Islet of Langerhans (tissue), 1 donor: ENCODE measurements at regions not wholly inside any gene's neighbourhood (a gene's known extent, or its start where the extent isn't known, plus 50 kb on each side); places are given as distances from the start of the nearest gene placed in this dataset.
"Not testable (repeated sequence)": the region's sequence is repeated elsewhere in the genome, so short reads cannot be mapped to it uniquely, and the experiment has no call there.

Source experiments
- FAIRE-seq: peaks from one replicate; lab custom pipeline; 2011; peaks lifted over from hg19 to GRCh38; lab: Jason Lieb, UNC

DNA sequence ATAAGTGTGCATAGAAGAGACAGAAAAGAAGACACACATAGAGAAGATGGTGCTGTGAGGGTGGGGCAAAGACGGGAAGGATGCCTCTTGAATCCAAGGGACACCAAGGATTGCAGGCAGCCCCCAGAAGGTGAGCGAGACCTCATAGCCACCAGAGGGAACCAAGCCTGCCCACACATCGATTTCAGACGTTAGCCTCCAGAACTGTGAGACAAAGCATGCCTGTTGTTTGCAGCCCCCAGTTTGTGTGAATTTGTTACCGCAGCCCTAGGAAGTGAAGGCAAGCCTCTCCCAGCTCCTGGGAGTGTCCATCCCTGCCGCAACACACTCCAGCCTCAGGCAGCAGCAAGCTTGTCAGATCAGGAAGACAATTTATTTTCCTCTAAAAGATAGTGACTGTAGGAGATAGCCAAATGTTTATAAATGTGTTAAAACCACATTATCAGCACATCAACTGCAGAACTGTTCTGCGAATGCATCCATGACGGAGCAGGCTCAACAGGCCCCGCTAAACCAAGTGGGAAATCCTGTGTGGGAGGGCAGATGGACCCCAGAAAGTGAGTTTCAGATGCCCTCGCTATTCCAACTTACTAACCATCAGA, 543.3 kb downstream of the MATN1 start:
- FAIRE-seq = no peak

DNA sequence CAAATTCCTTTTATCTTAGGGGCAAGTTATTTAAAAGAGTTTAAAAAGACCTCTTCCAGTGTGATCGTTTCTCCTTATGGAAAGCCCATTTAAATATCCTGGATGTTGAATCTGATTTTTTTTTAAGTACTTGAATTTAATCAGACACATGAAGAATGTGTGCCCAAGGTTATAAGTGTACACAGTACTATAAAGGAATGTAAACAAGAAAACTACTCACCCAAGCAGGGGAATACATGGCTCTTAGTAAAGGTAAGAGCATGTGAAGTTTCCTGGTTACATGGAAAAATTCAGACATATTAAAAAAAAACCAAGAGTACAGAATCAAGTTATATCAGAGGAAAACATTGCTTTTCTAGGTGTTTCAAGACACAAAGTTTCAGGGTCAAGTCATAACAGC, 546.9 kb downstream of the MATN1 start:
- FAIRE-seq = no peak

DNA sequence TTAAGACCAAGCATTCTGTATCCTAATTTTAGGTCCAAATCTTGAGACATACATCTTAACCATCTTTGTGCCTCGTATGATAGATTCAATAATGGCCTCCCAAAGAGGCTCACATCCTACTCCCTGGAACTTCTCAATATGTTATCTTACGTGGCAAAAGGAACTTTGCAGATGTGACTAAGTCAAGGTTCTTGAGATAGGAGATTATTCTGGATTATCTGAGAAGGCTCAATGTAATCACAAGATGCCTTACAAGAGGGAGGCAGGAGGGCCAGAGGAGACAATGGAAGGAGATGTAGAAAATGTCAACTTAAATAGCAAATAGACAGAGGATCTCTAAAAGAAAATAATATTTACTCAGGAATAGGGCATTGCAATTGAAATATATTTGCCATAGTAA, 548.9 kb downstream of the MATN1 start:
- no peak for FAIRE-seq

DNA sequence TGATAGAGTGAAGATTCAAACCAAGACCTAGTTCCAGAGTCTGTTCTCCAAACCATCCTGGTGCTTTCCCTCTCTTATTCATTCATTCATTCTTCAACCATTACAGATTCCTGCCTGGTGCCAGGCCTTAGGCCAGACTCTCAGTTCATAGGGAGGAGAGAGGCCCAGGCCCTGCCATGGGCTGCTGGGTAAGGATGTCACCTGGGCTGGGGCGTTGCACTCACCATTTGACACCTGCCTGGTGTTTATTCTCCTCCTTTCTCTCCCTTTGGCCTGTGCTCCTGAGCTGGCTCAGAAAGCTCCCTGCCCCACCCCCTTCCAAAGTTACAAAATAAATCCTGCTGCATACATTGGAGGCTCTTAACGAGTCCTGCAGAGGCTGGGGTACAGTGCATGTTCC, 549.8 kb downstream of the MATN1 start:
- no peak for FAIRE-seq

DNA sequence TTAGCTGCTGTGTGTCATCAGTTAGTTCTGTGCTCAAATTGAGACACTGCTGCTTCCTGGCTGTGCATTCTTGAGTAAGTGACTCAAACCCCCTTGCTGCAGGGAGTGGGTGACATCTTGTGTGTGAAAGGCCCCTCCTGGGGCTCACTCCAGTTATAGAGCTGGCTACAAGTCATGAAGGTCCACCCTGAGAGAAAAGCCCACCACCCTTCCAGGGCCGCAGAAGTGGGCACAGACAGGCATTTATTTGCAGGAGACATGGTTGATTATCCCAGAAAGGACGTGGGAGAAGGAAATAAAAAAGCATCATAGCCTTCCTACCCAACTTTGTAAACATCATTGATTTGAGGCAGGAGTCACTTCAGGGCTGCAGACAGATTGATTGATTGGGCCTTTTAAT, 550.6 kb downstream of the MATN1 start:
- FAIRE-seq = no peak

DNA sequence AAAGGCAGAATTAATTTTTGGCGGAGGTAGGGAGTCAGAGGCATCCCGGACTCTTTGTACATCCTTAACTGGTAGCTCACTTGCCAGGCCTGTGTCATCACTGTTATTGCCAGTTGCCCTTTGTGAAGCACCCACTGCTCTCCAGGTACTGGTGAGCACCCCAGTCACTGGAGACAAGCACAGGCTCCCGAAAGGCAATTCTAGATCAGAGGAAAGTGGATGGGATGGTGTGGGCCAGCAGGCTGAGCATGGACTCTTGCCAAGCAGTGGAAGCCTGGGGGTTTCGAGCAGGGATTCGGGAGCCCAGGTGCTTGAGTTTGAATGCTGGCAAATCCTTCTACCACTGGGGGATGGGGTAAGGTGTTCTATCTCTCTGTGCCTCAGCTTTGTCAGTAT, 551.1 kb downstream of the MATN1 start:
- FAIRE-seq = no peak

DNA sequence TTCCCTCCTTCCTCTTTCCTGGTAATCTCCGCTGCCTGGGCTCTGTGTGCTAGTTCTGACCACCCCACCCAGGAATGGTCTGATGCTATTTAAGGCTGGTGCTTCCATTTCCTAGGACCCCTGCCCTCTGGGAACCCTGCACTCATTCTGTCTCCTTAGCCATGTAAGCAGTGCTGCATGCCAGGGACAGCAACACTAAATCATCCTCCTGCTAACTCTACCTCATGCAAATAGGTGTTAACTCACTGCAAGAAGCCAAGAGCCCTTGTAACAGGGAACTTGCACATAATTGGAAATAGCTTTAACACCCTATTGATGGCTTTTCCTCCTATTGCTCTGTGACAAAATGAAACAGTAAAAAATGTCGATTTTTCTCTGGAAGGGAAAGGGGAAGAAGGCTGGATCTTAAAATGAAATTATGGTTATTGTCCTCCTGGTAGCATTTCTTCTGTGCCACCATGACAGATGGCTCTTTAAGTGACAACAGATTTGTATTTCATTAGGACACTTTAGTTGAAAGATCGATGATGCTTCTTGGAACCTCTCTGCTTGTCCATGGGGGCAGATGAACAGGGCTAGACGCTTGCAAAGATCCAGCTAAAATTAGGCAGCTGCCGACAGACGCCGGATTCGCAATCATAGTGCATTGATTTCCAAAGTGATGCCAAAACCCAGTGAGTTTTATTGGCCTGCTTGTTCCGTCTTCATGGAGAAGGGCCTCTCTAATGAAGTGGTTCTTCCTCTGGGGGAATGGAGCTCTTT, 551.7 kb downstream of the MATN1 start:
- no peak for FAIRE-seq

DNA sequence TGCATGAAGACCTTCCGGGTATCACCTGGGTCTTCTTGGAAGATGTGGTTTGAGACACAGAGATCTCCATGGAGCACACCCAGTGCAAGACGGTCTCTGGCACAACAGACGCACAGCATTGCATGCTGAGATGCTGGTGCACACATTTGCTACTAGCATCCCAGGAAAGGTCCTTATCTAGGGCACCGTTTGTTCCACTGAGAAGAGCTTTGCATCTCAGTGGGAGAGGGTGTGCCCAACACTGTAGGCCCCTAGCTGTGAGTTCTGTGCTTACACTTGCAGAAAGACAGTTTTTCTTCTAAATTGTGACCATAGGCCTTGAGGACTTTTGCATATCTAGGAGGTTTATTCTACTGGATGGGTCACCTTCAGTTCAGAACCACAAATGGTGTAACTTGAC, 554.1 kb downstream of the MATN1 start:
- FAIRE-seq = no peak

DNA sequence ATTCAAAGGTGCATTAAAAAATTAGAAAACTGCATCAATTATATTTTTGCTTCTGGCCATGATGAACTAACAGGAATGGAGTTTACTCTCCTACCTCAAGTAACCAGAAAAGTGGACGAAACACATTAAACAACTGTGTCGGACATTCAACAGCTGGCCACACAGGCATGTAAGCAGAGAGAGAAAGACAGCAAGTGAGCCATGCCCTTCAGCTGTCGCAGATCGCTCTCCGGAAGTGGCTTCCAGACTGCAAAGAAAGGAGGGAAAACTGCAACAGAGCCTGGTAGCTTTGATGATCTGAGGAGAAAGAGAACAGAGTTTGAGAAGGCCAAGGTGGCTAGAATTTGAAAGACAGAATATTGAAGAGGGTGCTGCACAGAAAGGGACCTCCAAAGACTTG, 557.2 kb downstream of the MATN1 start:
- no peak for FAIRE-seq

DNA sequence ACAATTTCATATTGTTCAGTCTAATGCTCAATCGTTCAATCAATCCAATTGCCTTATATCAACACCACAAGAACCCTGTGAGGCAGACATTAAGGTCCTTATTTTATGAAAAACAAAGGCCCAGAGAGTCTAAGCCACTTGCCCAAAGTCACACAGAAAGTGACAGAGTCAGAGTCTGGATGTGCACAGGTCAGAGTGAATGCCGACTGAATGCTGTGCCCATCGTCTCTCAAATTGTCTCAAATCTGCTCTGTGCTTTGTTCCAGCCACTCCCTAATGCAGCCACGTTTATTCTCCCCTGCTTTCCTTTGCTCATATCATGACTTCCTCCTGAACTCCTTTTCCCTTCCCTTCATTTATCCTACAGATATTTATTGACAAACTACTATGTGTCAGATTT, 558.3 kb downstream of the MATN1 start:
- FAIRE-seq = no peak

DNA sequence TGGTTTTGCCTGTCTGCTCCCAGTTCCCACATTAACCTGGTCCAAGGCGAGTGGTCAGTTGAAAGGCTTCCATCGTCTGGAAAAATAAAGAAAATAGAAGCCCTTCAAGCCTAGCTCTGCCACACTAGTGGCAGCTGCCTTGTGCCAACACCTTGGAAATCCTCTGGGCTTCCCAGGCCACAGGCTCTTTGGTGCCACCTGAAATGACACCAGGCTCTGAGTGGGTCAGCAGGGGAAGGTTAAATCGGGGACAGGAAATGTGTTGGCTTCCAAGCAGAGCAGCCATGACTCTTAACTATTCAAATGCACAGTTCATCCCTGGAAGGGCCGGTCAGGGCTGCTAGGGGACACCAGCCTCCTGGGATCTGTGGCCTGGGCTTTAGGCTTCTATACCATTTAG, 558.7 kb downstream of the MATN1 start:
- no peak for FAIRE-seq

DNA sequence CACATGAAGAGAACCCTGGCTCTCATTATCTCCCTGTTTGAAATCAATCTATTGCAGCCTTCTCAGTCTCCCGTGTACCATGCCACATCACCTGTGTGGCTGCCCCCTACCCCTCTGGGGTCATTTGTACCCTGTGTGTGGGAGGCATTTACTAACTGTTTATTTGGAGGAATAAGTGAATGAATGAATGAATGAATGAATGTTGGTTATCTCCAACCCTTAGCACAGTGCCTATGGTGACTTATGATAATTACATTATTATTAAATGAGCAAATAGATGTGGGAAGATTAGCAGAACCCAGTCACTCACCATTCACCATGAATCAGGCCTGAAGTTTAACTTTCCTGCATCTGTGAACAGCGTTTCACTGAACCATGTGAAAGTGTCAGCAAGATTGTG, 560.8 kb downstream of the MATN1 start:
- no peak for FAIRE-seq

DNA sequence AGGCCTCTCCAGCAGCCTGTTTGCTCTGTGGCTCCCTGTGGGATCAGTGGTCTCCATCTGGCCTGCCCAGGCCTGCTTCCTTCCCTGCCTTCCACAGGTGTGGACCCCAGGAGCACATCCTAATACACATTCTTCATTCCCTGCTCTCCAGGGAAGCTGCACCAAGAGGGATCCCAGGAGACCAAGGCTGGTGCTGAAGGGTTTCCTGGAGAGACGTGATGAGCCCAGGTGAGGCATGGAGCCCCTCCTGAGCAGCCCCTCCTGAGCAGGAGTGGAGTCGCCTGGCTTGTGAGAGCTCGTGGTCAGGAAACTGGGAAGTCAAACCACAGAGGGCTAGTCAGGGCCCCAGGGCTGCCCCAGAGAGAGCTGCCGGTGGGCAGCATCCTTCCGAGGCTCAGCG, 561.4 kb downstream of the MATN1 start:
- no peak for FAIRE-seq

DNA sequence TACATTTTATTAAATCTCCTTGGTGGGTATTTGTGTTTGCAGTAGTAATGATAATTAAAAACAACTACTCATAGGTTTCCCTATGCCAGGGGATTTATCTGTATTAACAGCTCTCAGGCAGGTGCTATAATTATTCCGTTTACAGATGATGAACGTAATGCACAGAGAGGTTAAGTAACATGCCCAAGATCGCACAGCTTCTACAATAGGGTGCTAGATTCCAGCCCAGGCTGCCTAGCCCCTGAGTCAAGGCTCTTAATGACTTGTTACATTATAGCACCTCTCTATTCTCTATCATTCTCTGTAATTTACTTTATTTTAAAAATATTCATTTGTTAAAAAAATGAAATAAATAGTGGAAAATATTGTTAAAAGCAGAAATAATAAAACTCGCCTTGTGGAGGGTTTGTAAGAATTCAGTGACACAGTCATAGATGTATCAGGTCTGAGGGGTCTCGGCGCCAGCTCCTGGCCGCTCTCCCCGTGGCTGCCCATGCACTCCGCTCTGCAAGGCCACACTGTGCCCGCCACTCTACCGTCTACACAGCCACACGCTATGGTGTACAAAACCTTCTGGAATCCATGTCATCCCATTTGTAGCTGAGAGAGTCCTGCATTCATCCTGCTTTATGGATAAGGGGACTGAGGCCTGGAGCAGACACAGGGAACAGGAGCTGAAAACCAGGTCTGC, 562.2 kb downstream of the MATN1 start:
- no peak for FAIRE-seq

DNA sequence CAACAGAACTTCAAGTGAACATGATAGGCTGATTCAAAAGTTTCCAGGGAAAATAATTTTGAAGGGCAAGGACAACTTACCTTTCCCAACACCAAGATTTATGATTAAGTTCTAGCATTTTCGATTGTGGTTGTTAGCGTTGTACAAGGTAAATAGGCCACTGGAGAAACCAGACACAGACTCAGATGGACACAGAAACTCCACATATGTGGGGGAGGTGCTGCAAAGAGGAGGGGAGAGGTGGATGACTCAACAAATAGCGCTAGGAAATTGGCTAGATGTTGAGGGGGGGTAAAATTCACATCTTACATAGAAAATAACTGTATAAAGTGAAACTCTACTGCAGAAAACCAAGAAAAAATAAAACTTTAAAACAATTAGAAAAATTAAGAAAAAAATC, 564.4 kb downstream of the MATN1 start:
- no peak for FAIRE-seq

DNA sequence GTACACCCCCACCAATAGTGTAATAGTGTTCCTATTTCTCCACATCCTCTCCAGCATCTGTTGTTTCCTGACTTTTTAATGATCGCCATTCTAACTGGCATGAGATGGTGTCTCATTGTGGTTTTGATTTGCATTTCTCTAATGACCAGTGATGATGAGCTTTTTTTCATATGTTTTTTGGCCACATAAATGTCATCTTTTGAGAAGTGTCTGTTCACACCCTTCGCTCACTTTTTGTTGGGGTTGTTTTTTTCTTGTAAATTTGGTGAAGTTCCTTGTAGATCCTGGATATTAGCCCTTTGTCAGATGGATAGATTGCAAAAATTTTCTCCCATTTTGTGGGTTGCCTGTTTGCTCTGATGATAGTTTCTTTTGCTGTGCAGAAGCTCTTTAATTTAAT, 567.7 kb downstream of the MATN1 start:
- FAIRE-seq = not testable (repeated sequence)

DNA sequence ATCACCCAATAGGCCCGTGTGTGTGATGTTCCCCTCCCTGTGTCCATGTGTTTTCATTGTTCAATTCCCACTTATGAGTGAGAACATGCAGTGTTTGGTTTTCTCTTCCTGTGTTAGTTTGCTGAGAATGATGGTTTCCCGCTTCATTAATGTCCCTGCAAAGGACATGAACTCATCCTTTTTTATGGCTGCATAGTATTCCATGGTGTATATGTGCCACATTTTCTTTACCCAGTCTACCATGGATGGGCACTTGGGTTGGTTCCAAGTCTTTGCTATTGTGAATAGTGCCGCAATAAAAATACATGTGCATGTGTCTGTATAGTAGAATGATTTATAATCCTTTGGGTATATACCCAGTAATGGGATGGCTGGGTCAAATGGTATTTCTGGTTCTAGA, 568.1 kb downstream of the MATN1 start:
- not testable (repeated sequence) for FAIRE-seq

DNA sequence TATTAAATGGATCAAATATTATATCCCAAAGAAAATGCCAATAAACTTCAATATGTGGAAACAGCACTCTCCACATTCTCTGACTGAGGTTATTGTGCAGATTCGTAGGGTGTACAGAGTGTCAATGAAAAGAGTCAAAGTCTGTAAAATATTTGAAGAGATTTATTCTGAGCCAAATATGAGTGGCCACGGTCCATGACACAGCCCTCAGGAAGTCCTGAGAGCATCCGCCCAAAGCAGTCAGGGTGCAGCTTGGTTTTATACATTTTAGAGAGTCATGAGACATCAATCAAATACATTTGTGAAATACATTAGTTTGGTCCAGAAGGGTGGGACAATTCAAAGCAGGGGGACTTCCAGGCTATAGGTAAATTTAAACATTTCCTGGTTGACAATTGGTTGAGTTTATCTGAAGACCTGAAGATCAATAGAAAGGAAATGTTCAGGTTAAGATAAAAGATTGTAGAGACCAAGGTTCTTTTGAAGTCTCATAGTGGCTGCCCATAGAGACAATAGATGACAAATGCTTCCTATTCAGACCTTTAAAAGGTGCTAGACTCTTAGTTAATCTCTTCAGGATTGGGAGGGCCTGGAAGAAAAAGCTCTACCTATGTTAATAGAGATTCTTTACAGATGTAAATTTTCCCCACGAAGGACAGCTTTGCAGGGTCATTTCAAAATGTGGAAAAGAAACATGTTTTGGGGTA, 569.5 kb downstream of the MATN1 start:
- no peak for FAIRE-seq

DNA sequence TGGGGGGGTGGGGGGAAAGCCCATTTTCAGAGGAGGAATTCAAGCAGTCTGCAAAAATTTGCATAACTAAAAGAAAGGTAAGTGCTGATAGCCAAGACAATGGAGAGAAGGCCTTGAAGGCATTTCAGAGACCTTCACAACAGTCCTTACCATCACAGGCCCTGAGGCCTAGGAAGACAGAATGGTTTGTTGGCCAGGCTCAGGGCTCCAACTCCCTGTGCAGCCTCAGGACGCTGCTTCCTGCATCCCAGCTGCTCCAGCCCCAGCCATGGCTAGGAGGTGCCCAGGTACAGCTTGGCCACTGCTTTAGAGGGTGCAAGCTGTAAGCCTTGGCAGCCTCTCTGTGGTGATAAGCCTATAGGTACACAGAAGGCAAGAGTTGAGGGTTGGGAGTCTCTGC, 571.6 kb downstream of the MATN1 start:
- no peak for FAIRE-seq

DNA sequence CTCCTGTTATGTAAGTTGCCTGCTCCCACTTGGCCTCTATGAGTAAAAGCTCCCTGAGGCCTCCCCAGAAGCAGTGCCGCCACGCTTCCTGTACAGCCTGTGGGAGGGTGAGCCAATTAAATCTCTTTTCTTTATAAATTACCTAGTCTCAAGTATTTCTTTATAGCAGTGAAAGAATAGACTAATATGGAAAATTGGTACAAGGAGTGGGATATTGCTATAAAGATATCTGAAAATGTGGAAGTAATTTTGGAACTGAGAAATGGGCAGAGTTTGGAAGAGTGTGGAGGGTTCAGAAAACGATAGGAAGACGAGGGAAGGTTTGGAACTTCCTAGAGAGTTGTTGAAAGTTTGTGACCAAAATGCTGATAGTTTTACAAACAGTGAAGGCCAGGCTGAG, 572.3 kb downstream of the MATN1 start:
- FAIRE-seq = no peak

DNA sequence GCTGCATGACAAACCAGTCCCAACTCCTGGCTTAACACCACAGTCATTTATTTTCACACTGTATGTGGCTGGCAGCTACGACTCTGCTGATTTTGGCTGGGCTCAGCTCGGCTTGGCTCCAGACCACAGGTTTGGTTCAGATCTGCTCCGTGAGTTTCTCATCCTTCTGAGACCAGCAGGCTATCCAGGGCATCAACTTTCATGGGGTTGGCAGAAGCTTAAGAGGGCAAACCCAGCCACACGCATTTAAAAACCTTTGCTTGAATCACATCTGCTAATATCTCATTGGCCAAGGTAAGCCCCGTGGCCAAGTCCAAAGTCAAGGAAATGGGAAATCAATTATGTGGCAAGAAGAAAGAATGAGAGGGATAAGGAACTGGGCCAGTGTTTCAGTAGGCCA, 574.2 kb downstream of the MATN1 start:
- FAIRE-seq = no peak

DNA sequence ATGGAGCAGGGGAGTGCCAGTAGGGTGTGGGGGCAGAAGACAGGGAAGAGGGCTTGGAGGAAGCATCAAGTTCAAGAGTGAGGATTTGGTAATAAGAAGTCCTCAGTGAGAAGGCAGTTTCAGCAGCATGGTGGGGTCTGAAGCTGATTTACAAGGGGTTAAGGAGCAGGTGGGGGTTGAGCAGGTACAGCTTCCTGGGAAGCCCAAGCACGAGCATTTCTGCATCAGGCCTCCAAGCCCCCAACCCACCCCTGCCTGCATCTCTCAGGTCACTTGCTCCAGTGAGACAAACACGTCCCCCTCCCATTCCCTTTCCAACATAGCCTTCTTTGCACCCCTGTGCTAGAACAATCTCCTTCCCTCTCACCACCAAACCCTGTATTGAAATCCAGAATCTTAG, 574.7 kb downstream of the MATN1 start:
- FAIRE-seq = no peak

DNA sequence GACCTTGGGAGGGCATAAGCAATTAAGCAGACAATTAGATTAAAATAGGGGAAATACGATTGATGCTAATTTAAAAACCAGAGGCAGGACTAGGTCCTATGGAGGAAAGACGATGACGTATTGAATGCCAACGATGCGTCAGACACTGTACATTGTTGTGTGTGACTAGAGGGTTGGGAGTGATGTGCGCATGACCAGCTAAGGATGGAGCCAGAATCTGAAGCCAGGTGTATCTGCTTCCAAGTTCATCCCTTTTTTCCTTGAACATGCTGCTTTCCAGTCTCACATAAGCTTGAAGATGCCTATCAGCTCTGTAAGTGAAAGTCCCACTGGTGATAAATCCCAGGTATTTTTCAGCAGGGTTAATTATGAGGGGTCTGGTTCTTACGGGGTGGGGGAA, 576.2 kb downstream of the MATN1 start:
- FAIRE-seq = no peak
